NB4 (cell line): ENCODE measurements at regions not wholly inside any gene's neighbourhood (a gene's known extent, or its start where the extent isn't known, plus 50 kb on each side); places are given as distances from the start of the nearest gene placed in this dataset.
A peak's percentile ranks its signal among the peaks of the same experiment; 100 is the strongest.

Experiments
- MYC ChIP-seq: IDR thresholded peaks from 2 replicates; pipeline ENCODE4 v1.6.1; 2011; ENCODE audit warnings: low read depth, low read length
- POLR2A ChIP-seq: IDR thresholded peaks from 2 replicates; pipeline ENCODE4 v1.6.1; 2011; ENCODE audit warnings: mild to moderate bottlenecking; ENCODE audit not compliant: insufficient read length; ENCODE audit errors: extremely low read depth
- TF ChIP-seq, protein P1 (sequence below): IDR thresholded peaks from one replicate; pipeline ENCODE4 v1.5.1; 2012; ENCODE audit warnings: low read depth, low read length
- TF ChIP-seq, protein P2 (sequence below): IDR thresholded peaks from 2 replicates; pipeline ENCODE4 v1.6.1; 2011; ENCODE audit warnings: low read depth, low read length

DNA sequence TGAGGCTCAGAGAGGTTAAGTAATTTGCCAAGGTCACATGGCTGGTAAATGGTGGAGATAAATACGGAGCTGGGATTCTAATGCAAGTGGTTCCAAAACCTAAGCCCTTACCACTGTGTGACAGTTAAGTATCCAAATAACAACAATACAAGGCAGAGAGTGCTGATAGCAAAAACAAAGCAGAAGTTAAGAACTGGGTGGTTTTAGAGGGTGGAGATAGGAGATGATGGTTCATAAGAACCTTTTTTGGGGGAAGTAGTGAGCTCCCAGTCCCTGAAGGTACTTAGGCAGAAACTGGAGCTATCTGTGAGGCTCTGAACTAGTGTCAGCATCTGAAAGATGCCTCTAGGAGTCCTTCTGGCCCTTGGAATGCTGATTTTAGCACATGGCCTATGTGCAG lies 56.2 kb upstream of the UBE2L5 start:
- TF ChIP-seq, protein P1, sequence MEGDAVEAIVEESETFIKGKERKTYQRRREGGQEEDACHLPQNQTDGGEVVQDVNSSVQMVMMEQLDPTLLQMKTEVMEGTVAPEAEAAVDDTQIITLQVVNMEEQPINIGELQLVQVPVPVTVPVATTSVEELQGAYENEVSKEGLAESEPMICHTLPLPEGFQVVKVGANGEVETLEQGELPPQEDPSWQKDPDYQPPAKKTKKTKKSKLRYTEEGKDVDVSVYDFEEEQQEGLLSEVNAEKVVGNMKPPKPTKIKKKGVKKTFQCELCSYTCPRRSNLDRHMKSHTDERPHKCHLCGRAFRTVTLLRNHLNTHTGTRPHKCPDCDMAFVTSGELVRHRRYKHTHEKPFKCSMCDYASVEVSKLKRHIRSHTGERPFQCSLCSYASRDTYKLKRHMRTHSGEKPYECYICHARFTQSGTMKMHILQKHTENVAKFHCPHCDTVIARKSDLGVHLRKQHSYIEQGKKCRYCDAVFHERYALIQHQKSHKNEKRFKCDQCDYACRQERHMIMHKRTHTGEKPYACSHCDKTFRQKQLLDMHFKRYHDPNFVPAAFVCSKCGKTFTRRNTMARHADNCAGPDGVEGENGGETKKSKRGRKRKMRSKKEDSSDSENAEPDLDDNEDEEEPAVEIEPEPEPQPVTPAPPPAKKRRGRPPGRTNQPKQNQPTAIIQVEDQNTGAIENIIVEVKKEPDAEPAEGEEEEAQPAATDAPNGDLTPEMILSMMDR, result no peak
- TF ChIP-seq, protein P2, sequence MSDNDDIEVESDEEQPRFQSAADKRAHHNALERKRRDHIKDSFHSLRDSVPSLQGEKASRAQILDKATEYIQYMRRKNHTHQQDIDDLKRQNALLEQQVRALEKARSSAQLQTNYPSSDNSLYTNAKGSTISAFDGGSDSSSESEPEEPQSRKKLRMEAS, result peak; percentile 14; the same call in 1 of the 2 replicates
- TF ChIP-seq POLR2A (no peak), MYC (no peak)
